Epithelial cell of proximal tubule (primary cell): ENCODE measurements at regions not wholly inside any gene's neighbourhood (a gene's known extent, or its start where the extent isn't known, plus 50 kb on each side); places are given as distances from the start of the nearest gene placed in this dataset.
A peak's percentile ranks its signal among the peaks of the same experiment; 100 is the strongest.
"Not testable (repeated sequence)": the region's sequence is repeated elsewhere in the genome, so short reads cannot be mapped to it uniquely, and the experiment has no call there.

ENCODE experiments used
- DNase-seq: peaks from one replicate; pipeline ENCODE4 v3.0.0-alpha.2; 2011; ENCODE audit warnings: low read depth
- H3K4me3 ChIP-seq: 2 replicates; pipeline ENCODE4 v1.5.1; 2011; ENCODE audit warnings: low read depth, mild to moderate bottlenecking, low read length
- CTCF ChIP-seq: conservative IDR thresholded peaks from 2 replicates; pipeline ENCODE4 v1.5.1; 2012; ENCODE audit warnings: low read depth, mild to moderate bottlenecking, low read length

DNA sequence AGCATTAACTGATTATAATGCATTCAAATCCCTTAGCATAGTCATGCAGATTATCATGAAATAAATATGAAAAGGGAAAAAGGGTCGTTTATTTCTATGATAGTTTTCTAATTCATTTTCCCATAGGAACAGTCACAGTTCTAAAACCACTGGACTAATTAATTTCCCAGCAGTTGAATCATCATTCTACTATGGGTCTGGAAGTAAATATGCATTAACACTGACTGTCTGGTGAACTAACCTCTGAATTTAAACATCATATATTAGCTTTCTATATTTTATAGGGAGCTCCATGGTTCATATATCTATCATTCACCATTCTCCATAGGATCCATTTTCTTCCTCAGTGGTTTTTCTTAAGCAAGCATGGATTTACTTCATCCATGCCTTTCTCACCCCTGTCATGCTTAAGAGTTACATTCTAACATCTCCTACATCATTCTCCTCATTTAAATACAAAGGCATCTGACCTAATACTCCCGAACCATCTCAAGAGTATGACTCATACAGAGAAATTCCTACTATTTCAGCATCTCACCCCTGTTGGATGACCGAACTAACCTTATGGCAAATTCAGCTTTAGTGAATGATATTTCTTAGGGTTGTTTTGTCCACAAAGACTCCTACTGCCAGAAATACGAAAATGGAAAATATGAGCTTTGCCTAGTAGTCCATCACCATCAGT is 198.7 kb upstream of the ADAMTS3 start:
- peak; percentile 92 for DNase-seq
- TF ChIP-seq CTCF = no peak
- no peak overlapping the region for H3K4me3 ChIP-seq

GRCh38 chr4:72765788-72766187 is 196.8 kb upstream of the ADAMTS3 start:
- not testable (repeated sequence) for H3K4me3 ChIP-seq, DNase-seq

- no peak overlapping the region for H3K4me3 ChIP-seq
- TF ChIP-seq CTCF = no peak
- DNase-seq = no peak
These were observed 192.5 kb upstream of the ADAMTS3 start for GRCh38 chr4:72761368-72762038.

DNA sequence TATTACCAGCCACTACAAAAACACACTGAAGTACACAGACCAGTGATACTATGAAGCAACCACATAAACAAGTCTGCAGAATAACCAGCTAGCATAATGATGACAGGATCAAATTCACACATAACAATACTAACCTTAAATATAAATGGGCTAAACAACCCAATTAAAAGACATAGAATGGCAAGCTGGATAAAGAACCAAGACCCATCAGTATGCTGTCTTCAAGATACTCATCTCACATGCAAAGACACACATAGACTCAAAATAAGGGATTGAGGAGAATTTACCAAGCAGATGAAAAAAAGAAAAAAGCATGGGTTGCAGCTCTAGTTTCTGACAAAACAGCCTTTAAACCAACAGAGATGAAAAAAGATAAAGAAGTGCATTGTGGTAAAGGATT is 184.4 kb upstream of the ADAMTS3 start:
- not testable (repeated sequence) for DNase-seq, H3K4me3 ChIP-seq

DNA sequence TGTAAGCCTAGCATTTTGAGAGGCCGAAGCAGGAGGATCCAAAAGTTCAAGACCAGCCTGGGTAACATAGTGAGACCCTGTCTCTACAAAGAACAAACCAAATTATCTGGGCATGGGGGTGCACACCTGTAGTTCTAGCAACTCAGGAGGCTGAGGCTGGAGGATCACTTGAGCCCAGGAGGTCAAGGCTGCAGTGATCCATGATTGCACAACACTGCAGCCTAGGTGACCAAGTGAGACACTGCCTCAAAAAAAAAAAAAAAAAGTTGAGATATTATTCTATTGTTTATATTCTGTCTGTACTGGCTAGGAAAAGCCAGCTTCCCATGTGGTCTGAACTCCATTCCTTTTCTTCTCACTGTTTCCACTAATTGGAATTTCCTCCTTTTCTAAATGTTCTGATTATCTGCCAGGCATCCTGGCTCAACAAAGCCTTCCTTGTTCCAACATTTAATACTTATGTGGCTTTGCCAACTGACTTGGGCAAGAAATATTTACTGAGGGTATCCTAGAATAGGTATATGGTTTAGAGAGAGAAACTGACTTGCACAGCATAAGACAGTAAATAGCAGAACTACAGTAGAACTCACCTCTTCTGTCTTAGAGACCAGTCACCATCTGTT is 175.2 kb upstream of the ADAMTS3 start:
- TF ChIP-seq CTCF = no peak
- H3K4me3 ChIP-seq = no peak overlapping the region
- no peak for DNase-seq

- DNase-seq = no peak
- no peak overlapping the region for H3K4me3 ChIP-seq
- TF ChIP-seq CTCF = no peak
These were observed 174.1 kb upstream of the ADAMTS3 start for GRCh38 chr4:72743078-72743477.

DNA sequence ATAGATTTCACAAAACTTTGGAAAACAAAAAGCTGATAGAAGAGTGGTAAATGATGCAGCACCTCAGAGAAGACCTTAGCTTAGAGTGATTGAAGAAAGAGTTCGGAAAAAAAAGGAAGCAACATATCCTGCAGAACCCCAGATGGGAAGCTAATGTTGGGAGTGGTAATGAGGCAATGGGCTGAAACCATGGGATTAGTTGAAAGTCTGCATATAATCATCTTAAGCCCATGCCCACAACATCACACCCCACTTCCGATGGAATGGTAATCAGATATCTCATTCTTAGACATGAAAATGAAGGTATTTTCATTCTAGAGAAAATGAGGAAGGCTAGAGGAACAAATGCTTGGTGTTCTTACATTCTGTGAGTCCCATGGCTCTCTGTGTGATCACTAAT is 146.3 kb upstream of the ADAMTS3 start:
- no peak overlapping the region for H3K4me3 ChIP-seq
- DNase-seq = no peak
- TF ChIP-seq CTCF = no peak
